ACC112 (cell line): ENCODE measurements at regions not wholly inside any gene's neighbourhood (a gene's known extent, or its start where the extent isn't known, plus 50 kb on each side); places are given as distances from the start of the nearest gene placed in this dataset.

ENCODE experiments used
- H2AFZ ChIP-seq: fragments of 200-600 bp; sonication (generic); one replicate; pipeline ENCODE4 v1.6.0; 2017; ENCODE audit warnings: antibody characterized with exemption, low read length; ENCODE audit not compliant: unreplicated experiment
- H3K27ac ChIP-seq: fragments of 200-600 bp; sonication (generic); 2 replicates; pipeline ENCODE4 v1.5.1; 2014; ENCODE audit warnings: low read depth, mild to moderate bottlenecking, antibody characterized with exemption, low read length, moderate library complexity
- H3K27me3 ChIP-seq: fragments of 200-600 bp; sonication (generic); 2 replicates; pipeline ENCODE4 v1.6.1; 2014; ENCODE audit warnings: mild to moderate bottlenecking, antibody characterized with exemption, low read length, moderate library complexity, mixed read lengths; ENCODE audit not compliant: insufficient read depth
- H3K36me3 ChIP-seq: fragments of 200-600 bp; sonication (generic); 2 replicates; pipeline ENCODE4 v1.6.1; 2016; ENCODE audit warnings: mild to moderate bottlenecking, antibody characterized with exemption, low read length, moderate library complexity, mixed read lengths; ENCODE audit not compliant: insufficient read depth
- H3K4me1 ChIP-seq: fragments of 200-600 bp; sonication (generic); one replicate; pipeline ENCODE4 v1.6.1; 2016; ENCODE audit warnings: low read length, mixed read lengths; ENCODE audit not compliant: insufficient read depth, unreplicated experiment, control insufficient read depth
- H3K4me3 ChIP-seq: fragments of 200-600 bp; sonication (generic); 2 replicates; pipeline ENCODE4 v1.5.1; 2014; ENCODE audit warnings: mild to moderate bottlenecking, low read depth, low read length
- H3K79me2 ChIP-seq: fragments of 200-600 bp; sonication (generic); one replicate; pipeline ENCODE4 v1.6.0; 2016; ENCODE audit warnings: low read length; ENCODE audit not compliant: control insufficient read depth, unreplicated experiment, insufficient read depth

DNA sequence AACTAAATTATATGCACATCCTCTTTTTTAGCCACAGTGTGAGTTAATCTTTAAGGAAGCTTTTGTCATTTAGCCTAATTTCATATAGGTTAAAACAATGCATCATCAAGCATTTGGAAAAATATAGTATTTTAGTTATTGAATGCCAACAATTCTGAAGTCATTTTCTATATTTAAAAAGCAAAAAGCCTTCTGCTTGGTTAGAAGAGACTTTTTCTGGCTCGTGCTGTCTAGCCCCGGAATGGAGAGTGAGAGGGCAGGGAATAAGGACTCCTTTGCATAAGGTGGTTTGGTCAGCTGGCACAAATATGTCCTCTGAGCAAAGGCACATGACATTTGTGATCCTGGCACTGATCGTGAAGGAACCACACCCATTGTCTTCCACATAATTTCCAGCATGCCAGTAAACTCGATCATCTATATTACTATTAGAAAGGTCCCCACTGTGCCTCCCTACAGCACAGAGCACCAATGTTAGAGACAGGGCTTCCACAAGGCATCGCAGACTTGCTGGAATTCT is 393.7 kb upstream of the INTU start:
- H2AFZ ChIP-seq: no peak overlapping the region
- no peaks in the 10 kb centered on the region for H3K4me1 ChIP-seq
- H3K79me2 ChIP-seq: no peaks in the 10 kb centered on the region
- no peaks in the 10 kb centered on the region for H3K27me3 ChIP-seq
- H3K4me3 ChIP-seq: no peak overlapping the region
- no peaks in the 10 kb centered on the region for H3K36me3 ChIP-seq
- H3K27ac ChIP-seq: no peak overlapping the region

GRCh38 chr4:127239902-127240763 is 392.6 kb upstream of the INTU start:
- Histone ChIP-seq H2AFZ (no peak overlapping the region), H3K4me3 (no peak overlapping the region), H3K79me2 (no peaks in the 10 kb centered on the region), H3K36me3 (no peaks in the 10 kb centered on the region), H3K4me1 (no peaks in the 10 kb centered on the region), H3K27ac (no peak overlapping the region), H3K27me3 (no peaks in the 10 kb centered on the region)

DNA sequence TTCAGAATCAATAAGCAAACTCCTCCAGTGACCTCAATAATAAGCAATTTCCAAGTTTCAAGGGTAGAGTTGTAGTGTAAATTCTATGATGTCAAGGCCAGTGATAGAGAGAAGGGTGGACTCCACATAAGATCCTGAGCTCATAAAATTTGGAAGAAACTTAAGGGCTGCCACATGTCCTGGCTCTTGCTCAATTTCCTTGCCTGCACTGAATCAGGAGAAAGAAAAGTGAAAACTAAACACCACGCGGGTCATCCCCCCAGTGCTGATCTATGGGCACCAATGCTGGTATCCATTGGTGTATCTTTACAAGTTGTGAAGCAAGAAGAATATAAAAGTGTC is 392.0 kb upstream of the INTU start:
- Histone ChIP-seq H2AFZ (no peak overlapping the region), H3K36me3 (no peaks in the 10 kb centered on the region), H3K79me2 (no peaks in the 10 kb centered on the region), H3K27ac (no peak overlapping the region), H3K27me3 (no peaks in the 10 kb centered on the region), H3K4me3 (no peak overlapping the region), H3K4me1 (no peaks in the 10 kb centered on the region)

DNA sequence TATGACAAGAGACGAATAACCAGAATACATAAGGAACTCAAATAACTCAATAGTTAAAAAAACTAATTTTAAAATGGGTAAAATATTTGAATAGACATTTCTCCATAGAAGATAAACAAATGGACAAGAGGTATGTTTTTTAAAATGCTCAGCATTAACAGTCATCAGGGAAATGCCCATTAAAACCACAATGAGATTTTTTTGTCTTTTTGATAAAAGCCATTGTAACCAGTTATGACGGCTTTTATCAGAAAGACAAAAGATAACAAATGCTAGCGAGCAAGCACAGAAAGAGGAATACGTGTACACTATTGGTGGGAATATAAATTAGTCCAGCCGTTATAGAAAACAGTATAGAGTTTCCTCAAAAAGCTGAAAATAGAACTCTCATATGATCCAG is 388.2 kb upstream of the INTU start:
- Histone ChIP-seq H3K36me3 (no peaks in the 10 kb centered on the region), H3K4me3 (no peak overlapping the region), H3K27ac (no peak overlapping the region), H3K4me1 (peaks cover 3% of the 10 kb centered on the region), H3K27me3 (no peaks in the 10 kb centered on the region), H2AFZ (no peak overlapping the region), H3K79me2 (no peaks in the 10 kb centered on the region)

DNA sequence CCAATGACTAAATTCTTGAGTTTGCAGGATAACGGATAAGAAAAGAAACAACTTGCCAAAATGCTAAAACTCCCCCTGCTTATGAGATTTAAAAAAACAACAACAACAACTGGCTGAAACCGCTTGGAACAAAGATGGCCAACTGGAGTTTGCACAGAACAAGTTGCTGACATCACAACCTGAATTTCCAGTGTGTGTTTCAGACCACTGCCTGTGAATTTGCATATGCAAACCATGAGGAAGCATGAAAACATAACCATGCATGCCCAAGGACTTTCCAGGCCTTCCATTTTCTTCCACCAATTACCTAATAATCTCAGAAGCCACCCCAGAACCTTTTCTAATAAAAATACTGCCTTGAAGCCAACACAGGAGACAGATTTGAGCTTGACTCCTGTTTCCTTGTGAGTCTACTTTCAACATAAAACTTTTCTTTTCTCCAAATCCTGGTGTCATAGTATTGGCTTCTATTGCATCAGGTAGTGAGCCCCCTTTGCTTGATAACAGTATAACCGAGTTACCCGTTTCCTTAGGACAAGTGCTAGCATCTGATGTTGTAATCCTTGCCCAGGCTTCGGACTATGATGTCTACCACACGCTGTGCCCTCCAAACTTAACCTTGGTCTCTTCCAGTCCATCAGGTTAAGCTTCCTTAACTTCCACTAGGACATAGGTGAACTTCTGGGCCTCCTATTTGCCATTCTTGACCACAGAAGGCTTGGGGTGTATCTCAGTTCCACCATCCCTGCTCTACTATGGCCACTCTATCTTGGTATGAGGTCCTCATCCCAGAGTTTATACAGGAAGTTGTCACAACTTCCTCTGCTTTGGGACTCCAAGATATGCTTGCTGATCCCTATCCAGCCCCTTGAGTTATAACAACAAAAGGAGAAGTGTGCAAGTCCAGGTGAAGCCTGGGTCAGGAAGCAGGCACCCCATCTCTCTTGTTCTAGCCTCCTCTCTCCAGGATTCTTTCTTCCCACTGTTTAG is 385.5 kb upstream of the INTU start:
- Histone ChIP-seq H3K79me2 (no peaks in the 10 kb centered on the region), H3K4me1 (peaks cover 3% of the 10 kb centered on the region), H3K27me3 (no peaks in the 10 kb centered on the region), H2AFZ (no peak overlapping the region), H3K4me3 (no peak overlapping the region), H3K27ac (no peak overlapping the region), H3K36me3 (no peaks in the 10 kb centered on the region)

DNA sequence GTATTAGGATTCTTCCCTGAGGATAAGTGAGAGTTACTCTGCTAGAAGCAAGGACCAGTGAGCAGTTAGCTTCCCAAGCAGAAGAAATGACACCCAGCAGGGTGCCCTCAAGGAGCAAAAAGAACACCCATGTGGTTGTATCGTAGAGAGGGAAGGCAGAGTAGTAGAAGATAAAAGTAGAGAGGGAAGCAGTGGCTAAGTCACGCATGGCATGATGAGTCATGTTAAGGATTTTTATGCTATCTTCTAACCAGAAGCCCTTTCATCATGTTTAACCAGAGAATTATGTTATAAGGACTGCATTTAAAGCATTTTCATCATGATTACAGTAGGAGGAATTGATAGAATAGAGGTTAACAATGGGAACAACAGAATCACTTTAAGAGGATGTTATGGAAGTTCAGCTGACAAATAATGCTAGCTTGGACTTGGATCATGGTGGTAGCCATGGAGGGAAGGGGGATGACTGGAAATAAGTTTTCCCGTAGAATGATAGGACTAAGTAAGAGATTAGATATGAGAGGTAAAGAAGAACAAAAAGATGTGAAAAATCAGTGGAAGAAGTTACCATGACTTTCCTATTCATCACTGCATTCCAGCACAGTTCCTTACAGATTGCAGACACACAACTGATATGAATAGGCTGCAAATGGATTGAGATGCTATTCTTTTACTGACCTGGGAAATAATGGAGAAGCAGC is 383.5 kb upstream of the INTU start:
- H3K79me2 ChIP-seq: no peaks in the 10 kb centered on the region
- no peaks in the 10 kb centered on the region for H3K27me3 ChIP-seq
- H3K4me3 ChIP-seq: no peak overlapping the region
- H3K4me1 ChIP-seq: peaks cover 3% of the 10 kb centered on the region
- H2AFZ ChIP-seq: no peak overlapping the region
- H3K27ac ChIP-seq: no peak overlapping the region
- no peaks in the 10 kb centered on the region for H3K36me3 ChIP-seq

GRCh38 chr4:127249767-127250108 is 383.0 kb upstream of the INTU start:
- H3K36me3 ChIP-seq: no peaks in the 10 kb centered on the region
- H3K27me3 ChIP-seq: no peaks in the 10 kb centered on the region
- H3K4me3 ChIP-seq: no peak overlapping the region
- no peak overlapping the region for H2AFZ ChIP-seq
- no peaks in the 10 kb centered on the region for H3K79me2 ChIP-seq
- no peak overlapping the region for H3K27ac ChIP-seq
- peaks cover 3% of the 10 kb centered on the region for H3K4me1 ChIP-seq

GRCh38 chr4:127250577-127250976 is 382.2 kb upstream of the INTU start:
- Histone ChIP-seq H3K79me2 (no peaks in the 10 kb centered on the region), H3K36me3 (no peaks in the 10 kb centered on the region), H3K4me1 (peaks cover 3% of the 10 kb centered on the region), H2AFZ (no peak overlapping the region), H3K4me3 (no peak overlapping the region), H3K27me3 (no peaks in the 10 kb centered on the region), H3K27ac (no peak overlapping the region)

DNA sequence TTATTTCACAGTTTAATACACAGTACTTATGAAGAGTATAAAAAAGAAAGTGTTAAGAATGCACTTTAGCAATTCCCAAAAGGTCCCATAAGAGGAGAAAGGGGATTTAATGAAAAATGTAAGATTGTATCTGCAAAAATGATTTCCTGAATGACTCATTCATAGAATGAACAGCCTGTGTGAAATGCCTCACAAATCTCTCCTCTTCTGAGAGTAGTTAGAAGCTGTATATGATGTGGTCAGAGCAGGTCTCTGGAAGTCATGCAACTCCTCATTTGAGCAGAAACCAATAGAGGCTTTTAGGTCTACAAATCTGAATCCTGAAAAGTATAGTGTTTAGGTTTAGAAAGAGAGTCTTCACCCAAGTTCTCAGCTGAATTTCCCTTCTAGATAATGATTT is 381.3 kb upstream of the INTU start:
- Histone ChIP-seq H3K4me1 (peaks cover 3% of the 10 kb centered on the region), H2AFZ (no peak overlapping the region), H3K36me3 (no peaks in the 10 kb centered on the region), H3K27me3 (no peaks in the 10 kb centered on the region), H3K4me3 (no peak overlapping the region), H3K27ac (no peak overlapping the region), H3K79me2 (no peaks in the 10 kb centered on the region)

DNA sequence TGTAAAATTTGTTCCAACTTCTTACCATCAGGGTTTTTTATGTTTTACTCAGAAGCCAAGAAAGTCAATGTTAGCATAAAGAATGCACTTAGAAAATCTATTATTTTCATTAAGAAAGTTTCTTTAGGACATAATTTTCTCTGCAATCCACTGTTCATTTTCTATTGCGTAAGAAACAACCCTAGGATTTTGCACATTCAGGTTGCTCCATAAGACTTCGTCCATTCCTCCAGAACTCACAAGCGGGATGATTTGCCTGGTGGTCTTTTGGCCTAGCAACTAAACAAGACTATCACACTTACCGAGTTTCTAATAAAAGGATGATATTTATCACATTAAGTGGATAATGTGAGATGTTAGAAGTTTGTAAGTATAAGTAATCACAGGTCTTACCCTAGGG is 376.3 kb upstream of the INTU start:
- Histone ChIP-seq H3K27me3 (no peaks in the 10 kb centered on the region), H3K27ac (no peak overlapping the region), H3K4me3 (no peak overlapping the region), H3K79me2 (no peaks in the 10 kb centered on the region), H2AFZ (no peak overlapping the region), H3K4me1 (no peaks in the 10 kb centered on the region), H3K36me3 (no peaks in the 10 kb centered on the region)
